B cell (primary cell): ENCODE measurements at regions not wholly inside any gene's neighbourhood (a gene's known extent, or its start where the extent isn't known, plus 50 kb on each side); places are given as distances from the start of the nearest gene placed in this dataset.

Experiments used
- ATAC-seq: fragments of 200-7000 bp; cut with Tn5 transposase; one replicate; pipeline ENCODE4 v1.10.0; 2021; ENCODE audit warnings: low read depth, mild to moderate bottlenecking, moderate number of reproducible peaks, moderate library complexity
- CTCF ChIA-PET: fragments of 350-600 bp; sonication (Branson Sonifier 250); formaldehyde crosslinking; loops from one replicate; lab custom pipeline; 2021; ENCODE audit warnings: antibody characterized with exemption, inconsistent platforms; lab: Charles Lee
- POLR2A ChIA-PET: fragments of 350-600 bp; sonication (Branson Sonifier 250); formaldehyde crosslinking; loops from one replicate; lab custom pipeline; 2021; ENCODE audit warnings: antibody characterized with exemption; lab: Charles Lee
- DNase-seq: peaks from one replicate; pipeline ENCODE4 v3.0.0; 2013
- H2AFZ ChIP-seq: 2 replicates; pipeline ENCODE4 v1.6.1; 2012; ENCODE audit warnings: mild to moderate bottlenecking, low read depth, low read length; ENCODE audit not compliant: insufficient read depth, poor library complexity, severe bottlenecking
- H3K27ac ChIP-seq, 2 donors: 1 replicate in 1 of 2; 2 replicates in 1 of 2; pipeline ENCODE4 v1.5.1; 2012 to 2013; ENCODE audit warnings: low read length in 2 of 2, mild to moderate bottlenecking in 2 of 2, moderate library complexity in 1 of 2
- H3K27me3 ChIP-seq, 4 experiments: fragments of 200-600 bp in 1 of 4; sonication (generic) in 1 of 4; replicated peaks in 1 of 4; 1 replicate in 2 of 4; 2 replicates in 2 of 4; pipeline versions ENCODE4 v1.6.1 to v1.7.0; 2013 to 2016; ENCODE audit warnings: low read length in 3 of 4, mild to moderate bottlenecking in 2 of 4, mixed read lengths in 1 of 4, moderate library complexity in 1 of 4; ENCODE audit not compliant: insufficient read depth in 4 of 4, control insufficient read depth in 3 of 4; ENCODE audit errors: control extremely low read depth in 1 of 4
- H3K36me3 ChIP-seq, 2 experiments: replicated peaks in 1 of 2; 1 replicate in 1 of 2; 2 replicates in 1 of 2; pipeline versions ENCODE4 v1.6.1 to v1.7.1; 2013; ENCODE audit warnings: low read length in 1 of 2; ENCODE audit not compliant: insufficient read depth in 2 of 2, control insufficient read depth in 1 of 2; ENCODE audit errors: control extremely low read depth in 1 of 2, extremely low read depth in 1 of 2
- H3K4me1 ChIP-seq, 2 donors: fragments of 200-600 bp in 1 of 2; sonication (generic) in 1 of 2; 1 replicate in 1 of 2; 2 replicates in 1 of 2; pipeline versions ENCODE4 v1.5.1 to v1.6.1; 2013 to 2017; ENCODE audit warnings: low read length in 2 of 2; ENCODE audit not compliant: control insufficient read depth in 2 of 2, insufficient read depth in 2 of 2
- H3K4me2 ChIP-seq: replicated peaks from 2 replicates; pipeline ENCODE3; 2012; ENCODE audit warnings: mild to moderate bottlenecking, low read depth, low read length; ENCODE audit not compliant: poor library complexity, severe bottlenecking
- H3K4me3 ChIP-seq, 5 experiments: fragments of 200-600 bp in 1 of 5; sonication (generic) in 1 of 5; 1 replicate in 3 of 5; 2 replicates in 2 of 5; pipeline versions ENCODE4 v1.5.1 to v1.7.0; 2011 to 2016; ENCODE audit warnings: low read length in 4 of 5, mild to moderate bottlenecking in 4 of 5, low read depth in 2 of 5, control low read depth in 1 of 5, moderate library complexity in 1 of 5; ENCODE audit not compliant: insufficient read depth in 1 of 5; ENCODE audit errors: control extremely low read depth in 1 of 5, extremely low read depth in 1 of 5
- H3K79me2 ChIP-seq: fragments of 200-600 bp; sonication (generic); one replicate; pipeline ENCODE4 v1.6.0; 2016; ENCODE audit warnings: low read length; ENCODE audit not compliant: control insufficient read depth, insufficient read depth
- H3K9ac ChIP-seq: fragments of 200-600 bp; sonication (generic); 2 replicates; pipeline ENCODE4 v1.6.1; 2017; ENCODE audit warnings: mild to moderate bottlenecking, low read length, moderate library complexity
- H3K9me3 ChIP-seq, 3 donors: one replicate each; pipeline versions ENCODE4 v1.6.1 to v1.7.1; 2013; ENCODE audit warnings: low read length in 2 of 3; ENCODE audit not compliant: control insufficient read depth in 2 of 3, insufficient read depth in 1 of 3; ENCODE audit errors: control extremely low read depth in 1 of 3
- H4K20me1 ChIP-seq: 2 replicates; pipeline ENCODE4 v1.6.0; 2012; ENCODE audit warnings: mild to moderate bottlenecking, low read length; ENCODE audit not compliant: insufficient read depth, control insufficient read depth, poor library complexity, severe bottlenecking
- H3K27ac Mint-ChIP-seq: one replicate; pipeline ENCODE4 v1.8.0; 2021; ENCODE audit warnings: mixed read lengths
- H3K27me3 Mint-ChIP-seq: one replicate; pipeline ENCODE4 v1.8.0; 2021; ENCODE audit warnings: mixed read lengths
- H3K4me1 Mint-ChIP-seq: one replicate; pipeline ENCODE4 v1.8.0; 2021; ENCODE audit warnings: mixed read lengths
- H3K4me3 Mint-ChIP-seq: one replicate; pipeline ENCODE4 v1.8.0; 2021; ENCODE audit warnings: mixed read lengths
- H3K9me3 Mint-ChIP-seq: one replicate; pipeline ENCODE4 v1.8.0; 2022; ENCODE audit warnings: mixed read lengths; ENCODE audit not compliant: insufficient read depth
- EZH2 ChIP-seq: IDR thresholded peaks from 2 replicates; pipeline ENCODE4 v1.6.1; 2012; ENCODE audit warnings: borderline replicate concordance, low read depth, mild to moderate bottlenecking, moderate library complexity, low read length; ENCODE audit not compliant: insufficient read depth, poor library complexity, severe bottlenecking
- WGBS: methylation state at CpG from one replicate; pipeline ENCODE4 v1.1.5; 2013; ENCODE audit warnings: missing lambda C conversion rate; ENCODE audit not compliant: insufficient coverage; 5-methylcytosine and 5-hydroxymethylcytosine counted together
- intact Hi-C: fragments of 100-400 bp; cut with micrococcal nuclease; formaldehyde crosslinking; loops from one replicate; pipeline ENCODE4 v1.10.0; 2022
- TF ChIP-seq, protein P1 (sequence below): fragments of 200-600 bp; IDR thresholded peaks from one replicate; pipeline ENCODE4 v1.8.0; 2022; ENCODE audit warnings: antibody characterized with exemption, mild to moderate bottlenecking

- POLR2A ChIA-PET, result no interaction called here
Measured at GRCh38 chr14:57031474-57031873, 221.2 kb upstream of the OTX2 start.

DNA sequence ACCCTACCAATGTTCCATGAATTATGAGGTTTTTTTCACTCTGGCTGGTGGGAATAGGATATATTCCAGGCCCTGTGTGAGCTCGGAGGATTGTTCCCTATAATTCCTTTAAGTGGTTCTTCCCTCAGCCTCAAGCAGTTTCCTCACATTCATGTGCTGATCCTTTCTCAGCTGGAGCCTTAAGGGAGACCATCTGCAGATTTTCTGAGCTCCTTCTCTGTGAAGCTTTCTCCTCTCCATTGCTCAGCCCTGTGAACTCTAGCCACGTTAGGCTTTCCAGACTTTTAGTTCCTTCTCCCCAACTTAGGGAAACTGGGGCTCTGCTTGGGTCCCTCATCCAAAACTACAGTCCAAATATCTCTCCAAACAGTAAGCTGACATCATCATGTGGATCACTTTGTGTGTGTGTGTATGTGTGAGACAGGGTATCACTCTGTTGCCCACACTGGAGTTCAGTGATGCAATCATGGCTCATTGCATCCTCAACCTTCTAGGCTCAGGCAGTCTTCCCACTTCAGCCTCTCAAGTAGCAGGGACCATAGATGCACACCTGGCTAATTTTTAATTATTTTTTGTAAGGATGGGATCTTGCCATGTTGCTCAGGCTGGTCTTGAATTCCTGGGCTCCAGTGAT, 219.5 kb upstream of the OTX2 start:
- CTCF ChIA-PET, result no interaction called here
- no peaks in the 10 kb centered on the region for H3K27me3 ChIP-seq
- no peaks in the 10 kb centered on the region for H4K20me1 ChIP-seq
- H3K36me3 ChIP-seq, result no peaks in the 10 kb centered on the region
- 60% methylated on average over 1 of the region's 2 CpGs for WGBS
- H3K9me3 ChIP-seq, result peaks cover 0 to 8% (median 3%) of the 10 kb centered on the region in 3 donors
- no peak overlapping the region for H3K27ac ChIP-seq
- no peak overlapping the region for H2AFZ ChIP-seq
- H3K4me1 ChIP-seq, result no peaks in the 10 kb centered on the region
- DNase-seq (no peak), ATAC-seq (no peak)
- H3K4me1 Mint-ChIP-seq, result no peaks in the 10 kb centered on the region
- peaks cover 5% of the 10 kb centered on the region for H3K27me3 Mint-ChIP-seq
- POLR2A ChIA-PET, result no interaction called here
- TF ChIP-seq, protein P1, sequence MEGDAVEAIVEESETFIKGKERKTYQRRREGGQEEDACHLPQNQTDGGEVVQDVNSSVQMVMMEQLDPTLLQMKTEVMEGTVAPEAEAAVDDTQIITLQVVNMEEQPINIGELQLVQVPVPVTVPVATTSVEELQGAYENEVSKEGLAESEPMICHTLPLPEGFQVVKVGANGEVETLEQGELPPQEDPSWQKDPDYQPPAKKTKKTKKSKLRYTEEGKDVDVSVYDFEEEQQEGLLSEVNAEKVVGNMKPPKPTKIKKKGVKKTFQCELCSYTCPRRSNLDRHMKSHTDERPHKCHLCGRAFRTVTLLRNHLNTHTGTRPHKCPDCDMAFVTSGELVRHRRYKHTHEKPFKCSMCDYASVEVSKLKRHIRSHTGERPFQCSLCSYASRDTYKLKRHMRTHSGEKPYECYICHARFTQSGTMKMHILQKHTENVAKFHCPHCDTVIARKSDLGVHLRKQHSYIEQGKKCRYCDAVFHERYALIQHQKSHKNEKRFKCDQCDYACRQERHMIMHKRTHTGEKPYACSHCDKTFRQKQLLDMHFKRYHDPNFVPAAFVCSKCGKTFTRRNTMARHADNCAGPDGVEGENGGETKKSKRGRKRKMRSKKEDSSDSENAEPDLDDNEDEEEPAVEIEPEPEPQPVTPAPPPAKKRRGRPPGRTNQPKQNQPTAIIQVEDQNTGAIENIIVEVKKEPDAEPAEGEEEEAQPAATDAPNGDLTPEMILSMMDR, result no peak
- TF ChIP-seq EZH2, result no peak
- no peak overlapping the region for H3K4me3 Mint-ChIP-seq
- no peak overlapping the region for H3K9ac ChIP-seq
- no peak overlapping the region for H3K27ac Mint-ChIP-seq
- no peak overlapping the region for H3K4me2 ChIP-seq
- intact Hi-C loops, result no loop called here
- no peaks in the 10 kb centered on the region for H3K79me2 ChIP-seq
- no peak overlapping the region for H3K4me3 ChIP-seq
- H3K9me3 Mint-ChIP-seq, result peaks cover 4% of the 10 kb centered on the region

More at GRCh38 chr14:57031474-57031873, 221.2 kb upstream of the OTX2 start:
- H3K9ac ChIP-seq, result no peak overlapping the region
- H3K27me3 ChIP-seq, result no peaks in the 10 kb centered on the region
- H3K4me3 Mint-ChIP-seq, result no peak overlapping the region
- no peak overlapping the region for H3K27ac Mint-ChIP-seq
- DNase-seq (no peak), ATAC-seq (no peak)
- CTCF ChIA-PET, result no interaction called here
- no peaks in the 10 kb centered on the region for H3K79me2 ChIP-seq
- H3K36me3 ChIP-seq, result no peaks in the 10 kb centered on the region
- peaks cover 4% of the 10 kb centered on the region for H3K9me3 Mint-ChIP-seq
- H3K4me1 ChIP-seq, result no peaks in the 10 kb centered on the region
- TF ChIP-seq, protein P1, result no peak
- no peak for TF ChIP-seq EZH2
- H2AFZ ChIP-seq, result no peak overlapping the region
- no peak overlapping the region for H3K27ac ChIP-seq
- no peak overlapping the region for H3K4me2 ChIP-seq
- no peak overlapping the region for H3K4me3 ChIP-seq
- H3K4me1 Mint-ChIP-seq, result no peaks in the 10 kb centered on the region
- WGBS, result no CpG with 5 or more reads among the region's 1 CpG
- peaks cover 5% of the 10 kb centered on the region for H3K27me3 Mint-ChIP-seq
- H4K20me1 ChIP-seq, result no peaks in the 10 kb centered on the region
- peaks cover 0 to 8% (median 3%) of the 10 kb centered on the region in 3 donors for H3K9me3 ChIP-seq
- intact Hi-C loops, result no loop called here
